ENCODE measurements at regions not wholly inside any gene's neighbourhood (a gene's known extent, or its start where the extent isn't known, plus 50 kb on each side); places are given as distances from the start of the nearest gene placed in this dataset.
A peak's percentile ranks its signal among the peaks of the same experiment; 100 is the strongest.

GRCh38 chr14:82740547-82740946 lies 1206.9 kb upstream of the SEL1L start:
- TF ChIP-seq, protein P1, sequence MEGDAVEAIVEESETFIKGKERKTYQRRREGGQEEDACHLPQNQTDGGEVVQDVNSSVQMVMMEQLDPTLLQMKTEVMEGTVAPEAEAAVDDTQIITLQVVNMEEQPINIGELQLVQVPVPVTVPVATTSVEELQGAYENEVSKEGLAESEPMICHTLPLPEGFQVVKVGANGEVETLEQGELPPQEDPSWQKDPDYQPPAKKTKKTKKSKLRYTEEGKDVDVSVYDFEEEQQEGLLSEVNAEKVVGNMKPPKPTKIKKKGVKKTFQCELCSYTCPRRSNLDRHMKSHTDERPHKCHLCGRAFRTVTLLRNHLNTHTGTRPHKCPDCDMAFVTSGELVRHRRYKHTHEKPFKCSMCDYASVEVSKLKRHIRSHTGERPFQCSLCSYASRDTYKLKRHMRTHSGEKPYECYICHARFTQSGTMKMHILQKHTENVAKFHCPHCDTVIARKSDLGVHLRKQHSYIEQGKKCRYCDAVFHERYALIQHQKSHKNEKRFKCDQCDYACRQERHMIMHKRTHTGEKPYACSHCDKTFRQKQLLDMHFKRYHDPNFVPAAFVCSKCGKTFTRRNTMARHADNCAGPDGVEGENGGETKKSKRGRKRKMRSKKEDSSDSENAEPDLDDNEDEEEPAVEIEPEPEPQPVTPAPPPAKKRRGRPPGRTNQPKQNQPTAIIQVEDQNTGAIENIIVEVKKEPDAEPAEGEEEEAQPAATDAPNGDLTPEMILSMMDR (IDR thresholded peaks at IDR 0.05; ENCODE audit: control insufficient read depth, extremely low read depth, insufficient read depth) = no peak
- no peak for DNase-seq (ENCODE audit: low read depth)
- H3K4me3 ChIP-seq (ENCODE audit: low read depth, low read length) = no peak overlapping the region

- H3K4me3 ChIP-seq (ENCODE audit: low read depth, low read length) = no peak overlapping the region
- TF ChIP-seq, protein P1 (IDR thresholded peaks at IDR 0.05; ENCODE audit: control insufficient read depth, extremely low read depth, insufficient read depth) = no peak
- DNase-seq (ENCODE audit: low read depth) = no peak
Measured at GRCh38 chr14:82755476-82755875, 1221.8 kb upstream of the SEL1L start.

- H3K4me3 ChIP-seq (ENCODE audit: low read depth, low read length) = no peak overlapping the region
- peak; percentile 0 for DNase-seq (ENCODE audit: low read depth)
- TF ChIP-seq, protein P1 (IDR thresholded peaks at IDR 0.05; ENCODE audit: control insufficient read depth, extremely low read depth, insufficient read depth) = no peak
Measured at GRCh38 chr14:82755923-82756322, 1222.3 kb upstream of the SEL1L start.

DNA sequence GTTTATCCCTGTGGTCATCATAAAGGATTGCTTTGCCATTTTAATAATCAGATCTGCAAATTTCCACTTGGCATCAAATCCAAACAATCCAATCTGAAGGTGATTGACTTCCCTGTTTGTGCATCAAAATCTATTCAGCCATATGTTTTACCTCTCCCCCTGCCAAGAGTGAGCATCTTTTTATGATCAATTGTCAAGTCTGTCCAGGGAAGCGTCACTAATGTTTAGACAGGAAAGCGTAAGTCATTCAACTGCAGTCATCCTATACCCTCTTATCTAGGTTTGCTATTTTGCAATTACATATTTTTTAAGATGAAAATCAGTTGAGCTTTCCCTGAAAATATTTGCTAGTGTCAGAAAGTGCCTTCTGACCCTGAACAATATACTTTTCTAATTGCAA lies 1224.1 kb upstream of the SEL1L start:
- DNase-seq (ENCODE audit: low read depth) = no peak
- H3K4me3 ChIP-seq (ENCODE audit: low read depth, low read length) = no peak overlapping the region
- TF ChIP-seq, protein P1 (IDR thresholded peaks at IDR 0.05; ENCODE audit: control insufficient read depth, extremely low read depth, insufficient read depth) = no peak

- no peak overlapping the region for H3K4me3 ChIP-seq (ENCODE audit: low read depth, low read length)
- no peak for DNase-seq (ENCODE audit: low read depth)
- TF ChIP-seq, protein P1 (IDR thresholded peaks at IDR 0.05; ENCODE audit: control insufficient read depth, extremely low read depth, insufficient read depth) = no peak
Measured at GRCh38 chr14:82759656-82760055, 1226.0 kb upstream of the SEL1L start.

DNA sequence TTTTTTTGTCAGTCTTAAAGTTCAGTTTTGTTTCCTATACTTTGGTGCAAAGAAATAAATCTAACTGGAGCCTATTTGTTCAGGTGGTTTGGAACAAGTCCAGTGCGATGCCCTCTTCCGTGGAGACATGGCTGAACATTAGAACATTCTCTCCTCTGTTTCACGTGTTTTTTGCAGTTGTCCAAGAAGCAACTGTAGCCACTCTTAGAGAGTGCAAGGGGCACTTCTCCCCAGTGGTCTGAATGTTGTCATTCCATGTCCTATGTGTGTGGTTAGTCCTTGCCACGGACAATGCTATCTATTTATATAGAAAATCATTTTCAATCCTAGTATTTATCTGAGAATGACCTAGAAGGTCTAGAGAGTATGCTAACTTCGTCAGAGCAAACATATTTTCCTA lies 1232.5 kb upstream of the SEL1L start:
- H3K4me3 ChIP-seq (ENCODE audit: low read depth, low read length) = no peak overlapping the region
- TF ChIP-seq, protein P1 (IDR thresholded peaks at IDR 0.05; ENCODE audit: control insufficient read depth, extremely low read depth, insufficient read depth) = no peak
- no peak for DNase-seq (ENCODE audit: low read depth)

GRCh38 chr14:82766996-82767395 lies 1233.3 kb upstream of the SEL1L start:
- DNase-seq (ENCODE audit: low read depth) = no peak
- TF ChIP-seq, protein P1 (IDR thresholded peaks at IDR 0.05; ENCODE audit: control insufficient read depth, extremely low read depth, insufficient read depth) = no peak

More at GRCh38 chr14:82766996-82767395, 1233.3 kb upstream of the SEL1L start:
- H3K4me3 ChIP-seq (ENCODE audit: low read depth, low read length) = no peak overlapping the region

Measured in LNCaP clone FGC (cell line).